ENCODE measurements at regions not wholly inside any gene's neighbourhood (a gene's known extent, or its start where the extent isn't known, plus 50 kb on each side); places are given as distances from the start of the nearest gene placed in this dataset.

DNA sequence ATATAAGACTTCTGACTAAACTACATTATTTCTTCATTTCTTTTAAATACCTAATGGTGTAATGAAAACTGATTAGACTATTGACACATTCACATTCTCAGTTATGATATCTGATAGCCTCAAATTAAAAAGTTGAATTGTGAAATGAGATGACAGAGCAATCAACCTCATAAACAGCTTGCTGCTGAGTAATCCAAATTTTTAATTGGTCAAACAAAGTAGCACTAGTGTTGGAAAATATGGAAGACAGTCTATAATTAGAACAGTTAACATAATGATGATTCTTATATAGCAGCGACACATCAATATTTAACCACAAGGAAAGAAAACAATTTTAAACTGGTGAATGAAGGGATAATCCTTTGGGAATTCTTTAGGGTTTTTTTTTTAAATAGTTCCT lies 91.9 kb upstream of the LRP1B start:
- TF ChIP-seq, protein P1, sequence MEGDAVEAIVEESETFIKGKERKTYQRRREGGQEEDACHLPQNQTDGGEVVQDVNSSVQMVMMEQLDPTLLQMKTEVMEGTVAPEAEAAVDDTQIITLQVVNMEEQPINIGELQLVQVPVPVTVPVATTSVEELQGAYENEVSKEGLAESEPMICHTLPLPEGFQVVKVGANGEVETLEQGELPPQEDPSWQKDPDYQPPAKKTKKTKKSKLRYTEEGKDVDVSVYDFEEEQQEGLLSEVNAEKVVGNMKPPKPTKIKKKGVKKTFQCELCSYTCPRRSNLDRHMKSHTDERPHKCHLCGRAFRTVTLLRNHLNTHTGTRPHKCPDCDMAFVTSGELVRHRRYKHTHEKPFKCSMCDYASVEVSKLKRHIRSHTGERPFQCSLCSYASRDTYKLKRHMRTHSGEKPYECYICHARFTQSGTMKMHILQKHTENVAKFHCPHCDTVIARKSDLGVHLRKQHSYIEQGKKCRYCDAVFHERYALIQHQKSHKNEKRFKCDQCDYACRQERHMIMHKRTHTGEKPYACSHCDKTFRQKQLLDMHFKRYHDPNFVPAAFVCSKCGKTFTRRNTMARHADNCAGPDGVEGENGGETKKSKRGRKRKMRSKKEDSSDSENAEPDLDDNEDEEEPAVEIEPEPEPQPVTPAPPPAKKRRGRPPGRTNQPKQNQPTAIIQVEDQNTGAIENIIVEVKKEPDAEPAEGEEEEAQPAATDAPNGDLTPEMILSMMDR (IDR thresholded peaks at IDR 0.05) = no peak
- TF ChIP-seq POLR2A (IDR thresholded peaks at IDR 0.05) = no peak

Measured in upper lobe of left lung (tissue), 4 donors.